LHCN-M2 (cell line): ENCODE measurements at regions not wholly inside any gene's neighbourhood (a gene's known extent, or its start where the extent isn't known, plus 50 kb on each side); places are given as distances from the start of the nearest gene placed in this dataset.
"Not testable (repeated sequence)": the region's sequence is repeated elsewhere in the genome, so short reads cannot be mapped to it uniquely, and the experiment has no call there.

ENCODE experiments used
- DNase-seq: peaks from one replicate; pipeline ENCODE4 v3.0.0-alpha.2; 2012; ENCODE audit warnings: low read depth

GRCh38 chr21:32884062-32884461 is 112.5 kb upstream of the PAXBP1 start:
- no peak for DNase-seq

GRCh38 chr21:32886339-32886738 is 114.8 kb upstream of the PAXBP1 start:
- DNase-seq: no peak

DNA sequence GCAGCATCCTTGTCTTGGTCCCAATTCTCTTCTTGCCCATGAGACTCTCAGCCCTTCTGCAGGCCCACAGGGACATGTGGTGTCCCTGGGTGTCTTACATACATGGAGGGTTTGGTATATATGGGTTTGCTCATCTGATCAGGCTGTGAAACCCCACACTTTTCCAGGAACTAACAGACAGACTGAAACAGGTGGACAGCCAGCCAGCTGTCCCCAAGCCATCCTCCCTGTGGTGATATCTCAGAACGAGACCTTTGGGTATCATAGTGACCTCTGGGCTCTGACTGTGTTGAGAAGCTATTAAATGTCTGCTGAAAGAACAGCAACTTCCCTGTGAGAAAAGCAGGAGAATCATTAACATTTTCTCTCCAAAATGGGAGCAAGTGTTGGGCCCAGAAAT is 115.5 kb upstream of the PAXBP1 start:
- DNase-seq: peak; percentile 57

DNA sequence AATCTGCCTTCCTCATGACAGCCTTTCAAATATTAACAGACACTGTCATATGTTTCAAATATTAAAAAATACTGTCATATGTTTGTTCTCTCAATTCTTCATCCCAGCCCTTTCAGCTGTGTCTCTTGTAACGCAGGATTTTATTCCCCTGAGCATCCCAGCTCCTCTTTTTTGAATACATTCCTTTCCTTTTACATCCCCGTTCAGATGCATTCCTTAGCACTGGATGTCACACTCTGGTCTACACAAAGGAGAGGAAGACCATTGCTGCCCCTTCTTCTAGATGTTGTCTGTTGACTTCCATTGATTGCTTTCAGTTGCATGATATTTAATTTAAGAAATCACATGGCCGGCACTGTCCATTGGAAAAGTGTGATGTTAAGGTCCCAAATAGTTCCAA is 117.4 kb upstream of the PAXBP1 start:
- DNase-seq: peak; percentile 27

DNA sequence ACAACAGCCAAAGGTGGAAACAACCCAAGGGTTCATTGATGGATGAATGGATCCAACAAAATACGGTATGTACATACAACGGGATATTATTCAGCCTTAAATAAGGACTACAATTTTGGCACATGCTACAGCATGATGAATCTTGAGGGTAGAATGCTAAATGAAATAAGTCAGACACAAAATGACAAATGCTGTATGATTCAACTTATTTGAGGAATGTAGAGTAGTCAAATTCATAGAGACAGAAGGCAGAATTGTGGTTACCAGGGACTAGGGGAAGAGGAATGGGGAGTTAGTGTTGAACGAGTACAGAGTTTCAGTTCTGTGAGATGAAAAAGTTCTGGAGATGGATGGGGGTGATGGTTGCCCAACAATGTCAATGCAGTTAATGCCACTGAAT is 118.0 kb upstream of the PAXBP1 start:
- DNase-seq: peak; percentile 64

GRCh38 chr21:32894321-32894720 is 122.8 kb upstream of the PAXBP1 start:
- no peak for DNase-seq

DNA sequence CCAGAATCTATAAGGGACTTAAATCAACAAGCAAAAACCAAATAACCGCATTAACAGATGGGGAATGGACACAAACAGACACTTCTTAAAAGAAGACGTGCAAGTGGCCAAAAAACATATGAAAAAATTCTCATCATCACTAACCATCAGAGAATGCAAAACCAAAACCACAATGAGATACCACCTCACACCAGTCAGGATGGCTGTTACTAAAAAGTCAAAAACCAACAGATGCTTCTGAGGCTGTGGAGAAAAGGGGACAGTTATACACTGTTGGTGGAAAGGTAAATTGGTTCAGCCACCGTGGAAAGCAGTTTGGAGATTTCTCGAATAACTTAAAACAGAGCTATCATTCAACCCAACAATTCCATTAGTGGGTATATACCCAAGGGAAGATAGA is 124.9 kb upstream of the OLIG2 start:
- peak; percentile 11 for DNase-seq

- no peak for DNase-seq
Measured at GRCh38 chr21:32907521-32907920, 118.2 kb upstream of the OLIG2 start.

GRCh38 chr21:32908534-32908933 is 117.2 kb upstream of the OLIG2 start:
- DNase-seq: no peak

DNA sequence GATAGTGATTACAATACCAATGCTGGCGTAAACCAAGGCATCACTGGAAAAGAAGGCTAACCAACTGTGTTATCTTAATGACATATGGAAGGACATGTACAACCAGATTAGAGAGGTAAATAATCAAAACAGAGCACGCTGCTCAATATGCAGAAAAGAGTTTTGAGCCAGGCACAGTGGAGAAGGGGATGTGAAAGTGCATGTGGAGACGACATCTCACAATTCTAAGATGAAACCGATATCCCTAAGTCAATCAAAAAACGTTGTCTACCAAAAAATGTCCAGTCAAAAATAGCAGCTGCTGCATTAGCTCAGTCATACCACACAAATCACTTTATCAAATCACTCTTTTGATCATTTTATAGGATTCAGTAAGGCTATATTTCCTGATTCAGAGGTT is 116.3 kb upstream of the OLIG2 start:
- DNase-seq: no peak

- DNase-seq: no peak
Measured at GRCh38 chr21:32914424-32915039, 111.2 kb upstream of the OLIG2 start.

GRCh38 chr21:32915099-32915498 is 110.6 kb upstream of the OLIG2 start:
- DNase-seq: no peak

DNA sequence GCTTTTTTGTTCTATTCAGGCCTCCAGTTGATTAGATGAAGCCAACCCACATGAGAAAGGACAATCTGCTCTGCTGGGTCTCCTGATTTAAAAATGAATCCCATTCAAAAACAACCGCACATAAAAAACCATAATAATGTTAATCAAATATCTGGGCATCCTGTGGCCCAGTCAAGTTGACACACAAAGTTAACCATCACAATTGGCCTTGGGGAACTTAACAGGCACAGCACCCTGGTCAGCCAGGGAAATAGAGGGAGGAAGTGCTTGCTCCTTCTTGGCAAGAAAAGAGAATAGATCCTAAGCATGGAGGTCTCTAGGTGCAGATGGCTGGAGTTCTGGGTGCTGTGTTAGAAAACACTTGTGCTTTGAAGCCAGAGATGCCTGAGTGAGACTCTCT is 109.6 kb upstream of the OLIG2 start:
- no peak for DNase-seq

DNA sequence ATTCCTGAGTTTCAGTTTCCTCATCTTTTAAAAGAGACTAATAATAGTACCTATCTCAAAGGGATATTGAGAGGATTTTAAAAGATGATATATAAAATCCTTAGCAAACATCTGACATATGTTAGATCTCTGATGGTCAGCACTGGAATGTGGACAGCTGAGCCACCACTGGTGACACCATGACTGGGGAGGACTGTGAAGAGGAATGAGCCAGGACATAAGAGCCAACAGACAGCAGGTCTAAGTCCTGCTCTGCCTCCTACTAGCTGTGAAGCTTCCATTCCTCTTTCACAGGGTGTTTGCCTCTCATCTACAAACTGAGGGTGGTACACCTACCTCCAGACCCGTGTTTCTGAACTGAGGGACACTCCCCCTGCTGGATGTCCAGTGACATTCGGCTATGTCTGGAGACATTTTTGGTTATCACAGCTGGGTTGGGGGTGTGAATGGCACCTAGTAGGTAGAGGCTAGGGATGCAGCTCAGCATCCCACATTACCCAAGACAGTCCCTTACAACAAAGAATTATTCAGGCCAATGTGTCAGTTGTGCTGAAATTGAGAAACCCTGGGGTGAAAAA is 109.1 kb upstream of the OLIG2 start:
- DNase-seq: no peak

GRCh38 chr21:32917362-32918135 is 108.2 kb upstream of the OLIG2 start:
- DNase-seq: no peak

DNA sequence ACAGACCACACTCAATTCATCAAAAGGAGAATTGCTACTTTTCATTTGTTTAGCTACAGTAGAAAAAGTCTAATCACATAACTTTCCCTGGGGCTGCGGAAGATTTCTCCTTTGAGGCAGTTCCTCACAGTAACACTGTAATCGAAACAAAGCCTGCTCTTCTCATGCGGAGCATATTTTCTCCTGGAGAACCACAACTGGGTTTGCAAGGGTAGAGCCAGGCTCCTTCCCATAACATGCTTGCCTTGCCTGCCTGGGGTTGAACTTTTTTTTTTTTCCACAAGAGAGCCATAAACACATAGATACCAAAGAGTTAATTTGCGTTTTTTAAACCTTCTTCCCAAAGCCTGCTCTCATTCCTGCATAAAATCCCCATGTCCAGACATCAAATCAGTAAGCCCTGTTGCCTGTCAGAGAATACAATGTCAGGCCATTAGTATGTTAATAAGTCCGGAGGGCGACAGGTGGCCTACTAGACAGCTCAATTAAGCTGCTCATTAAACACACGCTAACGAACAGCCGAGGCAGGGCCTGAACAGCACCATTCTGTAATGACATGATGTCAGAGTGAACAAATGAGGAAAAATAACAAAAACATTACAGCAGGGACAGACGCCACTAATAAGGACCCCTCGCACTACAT is 107.1 kb upstream of the OLIG2 start:
- no peak for DNase-seq

- no peak for DNase-seq
Measured at GRCh38 chr21:32920474-32920873, 105.3 kb upstream of the OLIG2 start.

DNA sequence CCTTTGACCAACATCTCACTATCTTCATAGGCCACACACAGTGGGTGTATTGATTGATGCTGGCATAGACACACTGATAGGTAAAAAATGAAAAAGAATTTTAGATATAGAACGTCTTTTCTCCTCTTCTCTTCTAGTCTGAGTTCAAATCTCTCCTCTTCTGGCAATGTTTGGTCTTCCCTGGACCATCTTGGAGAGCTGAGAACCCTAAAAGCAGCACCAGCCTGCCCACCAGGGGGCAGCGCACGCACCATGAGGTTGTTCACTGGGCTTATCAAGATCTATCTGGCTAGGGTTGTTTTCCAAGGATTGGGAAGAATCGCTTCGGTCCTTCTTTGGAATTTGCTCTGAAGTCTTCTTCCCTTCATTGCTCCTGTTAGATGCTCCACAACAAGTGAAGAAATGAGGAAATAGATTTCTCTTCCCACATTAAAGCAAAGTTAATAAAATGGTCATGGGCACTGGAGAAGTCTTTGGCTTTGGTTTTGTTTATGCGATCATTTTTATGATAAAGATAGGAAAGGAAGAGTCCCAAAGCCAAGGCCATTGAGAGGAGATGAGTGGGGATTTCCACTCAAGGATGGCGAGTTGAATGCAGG is 104.0 kb upstream of the OLIG2 start:
- DNase-seq: no peak

- no peak for DNase-seq
Measured at GRCh38 chr21:32925098-32925497, 100.6 kb upstream of the OLIG2 start.

DNA sequence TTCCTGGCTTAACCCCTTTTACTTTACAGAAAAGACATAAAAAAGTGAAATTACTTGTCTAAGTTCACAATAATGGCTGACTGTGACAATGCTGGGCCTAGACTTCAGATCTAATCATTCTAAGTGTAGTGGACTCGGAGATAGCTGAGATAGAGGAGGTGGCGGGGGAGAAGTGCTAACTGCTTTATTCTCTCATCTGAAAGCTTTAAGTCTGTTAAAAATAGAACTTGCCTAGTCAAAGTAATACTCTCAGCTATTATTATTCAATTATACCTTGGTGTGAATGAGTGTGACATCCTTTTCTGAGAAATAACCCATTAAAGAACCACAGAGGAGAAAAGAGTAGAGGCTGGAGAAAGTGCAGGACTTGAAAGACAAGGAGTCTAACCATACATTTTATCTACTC is 96.1 kb upstream of the OLIG2 start:
- DNase-seq: no peak

DNA sequence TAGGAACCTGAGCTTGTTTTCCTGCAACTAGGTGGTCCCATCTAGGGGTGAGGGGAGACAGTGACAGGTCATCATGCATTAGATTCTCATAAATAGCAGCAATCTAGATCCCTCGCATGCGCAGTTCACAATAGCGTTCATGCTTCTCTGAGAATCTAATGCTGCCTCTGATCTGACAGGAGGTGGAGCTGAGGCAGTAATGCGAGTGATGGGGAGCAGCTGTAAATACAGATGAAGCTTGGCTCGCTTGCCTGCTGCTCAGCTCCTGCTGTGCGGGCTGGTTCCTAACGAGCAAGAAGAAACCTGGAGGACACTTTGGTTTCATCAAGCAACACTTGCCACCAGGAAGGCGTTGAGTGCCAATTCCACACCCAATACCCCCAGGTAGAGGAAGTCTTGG is 95.1 kb upstream of the OLIG2 start:
- peak; percentile 24 for DNase-seq

- not testable (repeated sequence) for DNase-seq
Measured at GRCh38 chr21:32934068-32934467, 91.7 kb upstream of the OLIG2 start.
